A549 (cell line): ENCODE measurements at regions not wholly inside any gene's neighbourhood (a gene's known extent, or its start where the extent isn't known, plus 50 kb on each side); places are given as distances from the start of the nearest gene placed in this dataset.
"Not testable (repeated sequence)": the region's sequence is repeated elsewhere in the genome, so short reads cannot be mapped to it uniquely, and the experiment has no call there.

Source experiments
- ATAC-seq, 2 experiments: fragments of 200-7000 bp in 1 of 2; fragments of >200 bp in 1 of 2; cut with Nextera tagmentation in 1 of 2; cut with Tn5 transposase in 1 of 2; 3 replicates each; pipeline versions ENCODE4 v1.8.0 to v1.9.1; 2018 to 2020; ENCODE audit warnings: mild to moderate bottlenecking in 1 of 2, moderate library complexity in 1 of 2
- CTCF ChIA-PET: fragments of 300-600 bp; sonication (Branson Sonifier 250); formaldehyde crosslinking; extraction: SDS; loops from one replicate; lab custom pipeline; 2021; ENCODE audit warnings: antibody characterized with exemption, inconsistent platforms; lab: Yijun Ruan, JAX
- POLR2A ChIA-PET: fragments of 350-600 bp; formaldehyde crosslinking; extraction: SDS; loops from one replicate; lab custom pipeline; 2021; ENCODE audit warnings: antibody characterized with exemption, inconsistent platforms; lab: Yijun Ruan, JAX
- DNase-seq, 2 experiments: peaks; one replicate each; pipeline versions ENCODE4 v3.0.0 to v3.0.0-alpha.2; 2011 to 2016; ENCODE audit warnings: low read depth in 1 of 2, low spot score in 1 of 2
- FAIRE-seq: peaks from 2 replicates; lab custom pipeline; 2011; peaks lifted over from hg19 to GRCh38; lab: Jason Lieb, UNC
- H3K27ac ChIP-seq, 2 experiments: fragments of >200 bp; sonication (Bioruptor Twin); formaldehyde crosslinking; 3 replicates each; pipeline ENCODE4 v1.5.1; 2016 to 2017
- H3K4me1 ChIP-seq: fragments of >200 bp; sonication (Bioruptor Twin); formaldehyde crosslinking; 3 replicates; pipeline ENCODE4 v1.6.1; 2016
- H3K4me2 ChIP-seq: fragments of >200 bp; sonication (Bioruptor Twin); formaldehyde crosslinking; 3 replicates; pipeline ENCODE4 v1.6.1; 2016
- H3K4me3 ChIP-seq: fragments of >200 bp; sonication (Bioruptor Twin); formaldehyde crosslinking; 3 replicates; pipeline ENCODE4 v1.5.1; 2016
- H3K9me3 ChIP-seq: fragments of >200 bp; sonication (Bioruptor Twin); formaldehyde crosslinking; 3 replicates; pipeline ENCODE4 v1.6.1; 2016
- BHLHE40 ChIP-seq: IDR thresholded peaks from 2 replicates; pipeline ENCODE4 v1.6.1; 2012; ENCODE audit warnings: low read depth, low read length, inconsistent platforms
- CEBPB ChIP-seq, 2 experiments: fragments of >200 bp in 1 of 2; sonication (Bioruptor Twin) in 1 of 2; formaldehyde crosslinking in 1 of 2; IDR thresholded peaks; 2 replicates each; pipeline ENCODE4 v1.6.1; 2012 to 2016
- EHF ChIP-seq: fragments of 250-450 bp; sonication (Bioruptor Pico); IDR thresholded peaks from 2 replicates; pipeline ENCODE4 v1.5.0; 2020; ENCODE audit warnings: mild to moderate bottlenecking
- EP300 ChIP-seq, 2 experiments: fragments of >200 bp; sonication (Bioruptor Twin); formaldehyde crosslinking; IDR thresholded peaks; 2 replicates in 1 of 2; 3 replicates in 1 of 2; pipeline ENCODE4 v1.6.1; 2016 to 2017
- FOSB ChIP-seq: fragments of 250-450 bp; sonication (Bioruptor Pico); IDR thresholded peaks from 2 replicates; pipeline ENCODE4 v1.5.0; 2020; ENCODE audit warnings: mild to moderate bottlenecking, moderate library complexity
- HOXB13 ChIP-seq: fragments of 250-450 bp; sonication (Bioruptor Pico); IDR thresholded peaks from 2 replicates; pipeline ENCODE4 v1.5.0; 2020; ENCODE audit warnings: low read depth, mild to moderate bottlenecking, moderate library complexity
- KDM5A ChIP-seq: fragments of 200-600 bp; sonication (generic); IDR thresholded peaks from 2 replicates; pipeline ENCODE4 v1.6.1; 2016; ENCODE audit warnings: antibody characterized with exemption, mild to moderate bottlenecking
- MAZ ChIP-seq: fragments of 150-350 bp; IDR thresholded peaks from 2 replicates; pipeline ENCODE4 v1.6.1; 2014; ENCODE audit warnings: antibody characterized with exemption, low read depth, low read length, borderline replicate concordance
- POLR2AphosphoS2 ChIP-seq: conservative IDR thresholded peaks from 2 replicates; pipeline ENCODE4 v1.6.1; 2012; ENCODE audit warnings: low read length, improper control_type of control experiment, inconsistent platforms
- RAD21 ChIP-seq, 2 experiments: fragments of >200 bp in 1 of 2; sonication (Bioruptor Twin) in 1 of 2; formaldehyde crosslinking in 1 of 2; IDR thresholded peaks in 1 of 2; conservative IDR thresholded peaks in 1 of 2; 2 replicates in 1 of 2; 3 replicates in 1 of 2; pipeline ENCODE4 v1.6.1; 2012 to 2018; ENCODE audit warnings: inconsistent platforms in 1 of 2
- RARB ChIP-seq: fragments of 250-450 bp; sonication (Bioruptor Pico); IDR thresholded peaks from 2 replicates; pipeline ENCODE4 v1.8.0; 2021; ENCODE audit warnings: mild to moderate bottlenecking, moderate library complexity
- RCOR1 ChIP-seq: fragments of 150-350 bp; IDR thresholded peaks from 2 replicates; pipeline ENCODE4 v1.6.1; 2014; ENCODE audit warnings: antibody characterized with exemption, low read length, low read depth
- RNF2 ChIP-seq: fragments of 200-600 bp; sonication (generic); IDR thresholded peaks from 2 replicates; pipeline ENCODE4 v1.6.1; 2016; ENCODE audit warnings: low read depth, mild to moderate bottlenecking, antibody characterized with exemption, moderate library complexity, borderline replicate concordance
- ZC3H11A ChIP-seq: fragments of 450-650 bp; IDR thresholded peaks from 2 replicates; pipeline ENCODE4 v1.6.1; 2014; ENCODE audit warnings: antibody characterized with exemption, mild to moderate bottlenecking
- ZFP36 ChIP-seq: fragments of 450-650 bp; IDR thresholded peaks from 2 replicates; pipeline ENCODE4 v1.6.1; 2014; ENCODE audit warnings: borderline replicate concordance; ENCODE audit not compliant: partially characterized antibody
- WGBS: methylation state at CpG from one replicate; pipeline ENCODE4 v1.1.6; 2017; ENCODE audit errors: missing lambda C conversion rate; 5-methylcytosine and 5-hydroxymethylcytosine counted together
- TF ChIP-seq, protein P1 (sequence below): fragments of 200-600 bp; sonication (generic); IDR thresholded peaks from 2 replicates; pipeline ENCODE4 v1.6.1; 2016; ENCODE audit warnings: antibody characterized with exemption, mild to moderate bottlenecking, moderate library complexity
- TF ChIP-seq, protein P2 (sequence below): IDR thresholded peaks from 2 replicates; pipeline ENCODE4 v1.6.1; 2012; ENCODE audit warnings: low read depth, borderline replicate concordance
- TF ChIP-seq, protein P3 (sequence below): IDR thresholded peaks from 2 replicates; pipeline ENCODE4 v1.6.1; 2012
- TF ChIP-seq, protein P4 (sequence below): fragments of >200 bp; sonication (Bioruptor Twin); formaldehyde crosslinking; IDR thresholded peaks from 3 replicates; pipeline ENCODE4 v1.5.1; 2016

DNA sequence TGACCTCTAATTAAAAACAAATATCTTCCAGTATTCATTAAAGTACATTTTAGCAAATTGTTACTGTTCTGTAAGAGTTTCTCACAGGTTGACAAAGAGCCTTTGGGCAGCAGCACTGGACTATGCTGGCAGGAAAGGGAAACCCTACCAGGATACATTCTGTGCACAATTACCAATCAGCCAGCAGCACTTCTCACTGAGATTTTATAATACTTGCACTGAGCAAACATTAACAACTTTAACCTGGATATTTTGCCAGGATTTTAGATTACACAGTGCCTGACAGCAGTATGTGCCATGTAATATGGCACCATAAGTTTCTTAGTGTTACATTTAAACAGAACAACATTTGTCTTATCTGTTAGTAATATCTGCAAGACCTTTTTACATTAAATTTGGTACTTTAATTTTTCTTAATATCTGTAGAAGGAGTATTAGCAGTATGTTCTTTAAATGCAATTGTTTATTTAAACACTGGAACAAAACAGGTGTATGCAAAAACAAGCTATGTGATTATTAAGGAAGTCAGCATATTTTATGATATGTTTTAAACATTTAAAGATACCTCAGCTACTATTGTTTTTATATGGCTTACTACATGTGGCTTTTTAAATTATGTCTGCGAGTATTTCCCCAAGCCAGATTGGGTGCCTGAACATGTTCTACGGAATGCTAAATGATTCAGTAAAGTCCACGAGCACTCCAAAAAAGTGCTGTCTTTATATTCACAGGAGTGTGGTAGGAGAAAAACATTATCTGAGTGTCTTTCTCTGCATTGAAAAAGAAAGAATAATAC, 699.0 kb upstream of the LUZP2 start:
- DNase-seq (no peak), ATAC-seq (no peak), FAIRE-seq (no peak)
- POLR2A ChIA-PET = no interaction called here
- H3K4me3 ChIP-seq = no peak overlapping the region
- H3K9me3 ChIP-seq = no peaks in the 10 kb centered on the region
- H3K4me1 ChIP-seq = no peaks in the 10 kb centered on the region
- TF ChIP-seq EP300 (IDR thresholded peaks at IDR 0.05) (no peak), RNF2 (no peak), FOSB (CRISPR knock-in tag) (no peak), POLR2AphosphoS2 (no peak), CEBPB (IDR thresholded peaks at IDR 0.05) (no peak), RCOR1 (no peak), RAD21 (conservative IDR thresholded peaks at IDR 0.05 in 1 of 2, IDR thresholded peaks at IDR 0.05 in 1 of 2) (no peak), KDM5A (no peak), HOXB13 (CRISPR knock-in tag) (no peak), RARB (no peak), EHF (CRISPR knock-in tag) (no peak), MAZ (no peak), ZFP36 (no peak), BHLHE40 (no peak), ZC3H11A (no peak)
- TF ChIP-seq, protein P1, sequence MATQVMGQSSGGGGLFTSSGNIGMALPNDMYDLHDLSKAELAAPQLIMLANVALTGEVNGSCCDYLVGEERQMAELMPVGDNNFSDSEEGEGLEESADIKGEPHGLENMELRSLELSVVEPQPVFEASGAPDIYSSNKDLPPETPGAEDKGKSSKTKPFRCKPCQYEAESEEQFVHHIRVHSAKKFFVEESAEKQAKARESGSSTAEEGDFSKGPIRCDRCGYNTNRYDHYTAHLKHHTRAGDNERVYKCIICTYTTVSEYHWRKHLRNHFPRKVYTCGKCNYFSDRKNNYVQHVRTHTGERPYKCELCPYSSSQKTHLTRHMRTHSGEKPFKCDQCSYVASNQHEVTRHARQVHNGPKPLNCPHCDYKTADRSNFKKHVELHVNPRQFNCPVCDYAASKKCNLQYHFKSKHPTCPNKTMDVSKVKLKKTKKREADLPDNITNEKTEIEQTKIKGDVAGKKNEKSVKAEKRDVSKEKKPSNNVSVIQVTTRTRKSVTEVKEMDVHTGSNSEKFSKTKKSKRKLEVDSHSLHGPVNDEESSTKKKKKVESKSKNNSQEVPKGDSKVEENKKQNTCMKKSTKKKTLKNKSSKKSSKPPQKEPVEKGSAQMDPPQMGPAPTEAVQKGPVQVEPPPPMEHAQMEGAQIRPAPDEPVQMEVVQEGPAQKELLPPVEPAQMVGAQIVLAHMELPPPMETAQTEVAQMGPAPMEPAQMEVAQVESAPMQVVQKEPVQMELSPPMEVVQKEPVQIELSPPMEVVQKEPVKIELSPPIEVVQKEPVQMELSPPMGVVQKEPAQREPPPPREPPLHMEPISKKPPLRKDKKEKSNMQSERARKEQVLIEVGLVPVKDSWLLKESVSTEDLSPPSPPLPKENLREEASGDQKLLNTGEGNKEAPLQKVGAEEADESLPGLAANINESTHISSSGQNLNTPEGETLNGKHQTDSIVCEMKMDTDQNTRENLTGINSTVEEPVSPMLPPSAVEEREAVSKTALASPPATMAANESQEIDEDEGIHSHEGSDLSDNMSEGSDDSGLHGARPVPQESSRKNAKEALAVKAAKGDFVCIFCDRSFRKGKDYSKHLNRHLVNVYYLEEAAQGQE = no peak
- TF ChIP-seq, protein P2, sequence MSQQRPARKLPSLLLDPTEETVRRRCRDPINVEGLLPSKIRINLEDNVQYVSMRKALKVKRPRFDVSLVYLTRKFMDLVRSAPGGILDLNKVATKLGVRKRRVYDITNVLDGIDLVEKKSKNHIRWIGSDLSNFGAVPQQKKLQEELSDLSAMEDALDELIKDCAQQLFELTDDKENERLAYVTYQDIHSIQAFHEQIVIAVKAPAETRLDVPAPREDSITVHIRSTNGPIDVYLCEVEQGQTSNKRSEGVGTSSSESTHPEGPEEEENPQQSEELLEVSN = no peak
- TF ChIP-seq, protein P3, sequence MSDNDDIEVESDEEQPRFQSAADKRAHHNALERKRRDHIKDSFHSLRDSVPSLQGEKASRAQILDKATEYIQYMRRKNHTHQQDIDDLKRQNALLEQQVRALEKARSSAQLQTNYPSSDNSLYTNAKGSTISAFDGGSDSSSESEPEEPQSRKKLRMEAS = no peak
- TF ChIP-seq, protein P4, sequence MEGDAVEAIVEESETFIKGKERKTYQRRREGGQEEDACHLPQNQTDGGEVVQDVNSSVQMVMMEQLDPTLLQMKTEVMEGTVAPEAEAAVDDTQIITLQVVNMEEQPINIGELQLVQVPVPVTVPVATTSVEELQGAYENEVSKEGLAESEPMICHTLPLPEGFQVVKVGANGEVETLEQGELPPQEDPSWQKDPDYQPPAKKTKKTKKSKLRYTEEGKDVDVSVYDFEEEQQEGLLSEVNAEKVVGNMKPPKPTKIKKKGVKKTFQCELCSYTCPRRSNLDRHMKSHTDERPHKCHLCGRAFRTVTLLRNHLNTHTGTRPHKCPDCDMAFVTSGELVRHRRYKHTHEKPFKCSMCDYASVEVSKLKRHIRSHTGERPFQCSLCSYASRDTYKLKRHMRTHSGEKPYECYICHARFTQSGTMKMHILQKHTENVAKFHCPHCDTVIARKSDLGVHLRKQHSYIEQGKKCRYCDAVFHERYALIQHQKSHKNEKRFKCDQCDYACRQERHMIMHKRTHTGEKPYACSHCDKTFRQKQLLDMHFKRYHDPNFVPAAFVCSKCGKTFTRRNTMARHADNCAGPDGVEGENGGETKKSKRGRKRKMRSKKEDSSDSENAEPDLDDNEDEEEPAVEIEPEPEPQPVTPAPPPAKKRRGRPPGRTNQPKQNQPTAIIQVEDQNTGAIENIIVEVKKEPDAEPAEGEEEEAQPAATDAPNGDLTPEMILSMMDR = no peak
- no peak overlapping the region for H3K27ac ChIP-seq
- CTCF ChIA-PET = interaction anchor here (0.5 kb wide), 1 partner anchor 356 kb away, joined by 3 read pairs; no protein-coding TSS in a partner anchor
- no peak overlapping the region for H3K4me2 ChIP-seq
- WGBS = 52% methylated on average over 3 of the region's 3 CpGs

DNA sequence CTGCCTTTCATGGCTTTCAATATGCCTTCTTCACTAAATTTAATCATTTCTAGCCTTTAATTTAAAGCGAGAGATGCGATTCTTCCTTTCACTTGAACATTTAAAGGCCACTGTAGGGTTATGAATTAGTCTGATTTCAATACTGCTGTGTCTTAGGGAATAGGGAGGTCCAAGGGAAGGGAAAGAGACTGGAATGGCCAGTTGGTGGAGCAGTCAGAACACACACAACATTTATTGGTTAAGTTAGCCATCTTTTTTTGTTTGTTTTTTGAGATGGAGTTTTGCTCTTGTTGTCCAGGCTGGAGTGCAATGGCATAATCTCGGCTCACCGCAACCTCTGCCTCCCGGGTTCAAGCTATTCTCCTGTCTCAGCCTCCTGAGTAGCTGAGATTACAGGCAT, 662.5 kb upstream of the LUZP2 start:
- H3K4me2 ChIP-seq, ATAC-seq, FAIRE-seq, H3K9me3 ChIP-seq, POLR2A ChIA-PET, H3K4me3 ChIP-seq, DNase-seq, H3K27ac ChIP-seq, CTCF ChIA-PET, H3K4me1 ChIP-seq: not testable (repeated sequence)
- 53% methylated on average over 5 of the region's 5 CpGs for WGBS
